HCT116 (cell line): ENCODE measurements at regions not wholly inside any gene's neighbourhood (a gene's known extent, or its start where the extent isn't known, plus 50 kb on each side); places are given as distances from the start of the nearest gene placed in this dataset.

Experiments used
- CTCF ChIP-seq, 3 experiments: fragments of 200-600 bp in 1 of 3; sonication (generic) in 1 of 3; IDR thresholded peaks in 2 of 3; conservative IDR thresholded peaks in 1 of 3; 2 replicates each; pipeline ENCODE4 v1.5.1; 2012 to 2017; ENCODE audit warnings: low read depth in 2 of 3, low read length in 2 of 3, antibody characterized with exemption in 1 of 3, borderline replicate concordance in 1 of 3, control low read depth in 1 of 3, mild to moderate bottlenecking in 1 of 3, mixed read lengths in 1 of 3, mixed run types in 1 of 3, moderate library complexity in 1 of 3; ENCODE audit not compliant: insufficient read depth in 1 of 3
- ELF1 ChIP-seq: IDR thresholded peaks from 2 replicates; pipeline ENCODE4 v1.6.1; 2012; ENCODE audit warnings: low read depth, borderline replicate concordance
- EZH2 ChIP-seq: fragments of 200-600 bp; sonication (generic); IDR thresholded peaks from 2 replicates; pipeline ENCODE4 v1.6.1; 2017; ENCODE audit warnings: antibody characterized with exemption, mixed run types
- EZH2phosphoT487 ChIP-seq: fragments of 200-600 bp; IDR thresholded peaks from 2 replicates; pipeline ENCODE4 v1.6.1; 2018; ENCODE audit warnings: antibody characterized with exemption, borderline replicate concordance
- POLR2A ChIP-seq: IDR thresholded peaks from 2 replicates; pipeline ENCODE4 v1.7.0; 2011; ENCODE audit warnings: borderline replicate concordance; ENCODE audit not compliant: insufficient read depth, insufficient read length; ENCODE audit errors: extremely low read depth
- POLR2AphosphoS5 ChIP-seq: IDR thresholded peaks from 2 replicates; pipeline ENCODE4 v1.6.1; 2011; ENCODE audit warnings: mild to moderate bottlenecking, low read depth, low read length, moderate library complexity
- REST ChIP-seq: IDR thresholded peaks from 2 replicates; pipeline ENCODE4 v1.6.1; 2012; ENCODE audit warnings: low read depth
- SRF ChIP-seq: IDR thresholded peaks from 2 replicates; pipeline ENCODE4 v1.6.1; 2012; ENCODE audit warnings: low read depth
- TCF7L2 ChIP-seq: IDR thresholded peaks from 2 replicates; pipeline ENCODE4 v1.7.0; 2011; ENCODE audit warnings: borderline replicate concordance, inconsistent platforms; ENCODE audit not compliant: insufficient read depth, insufficient read length; ENCODE audit errors: extremely low read depth
- ZNF274 ChIP-seq: fragments of 200-500 bp; sonication (Bioruptor generic); IDR thresholded peaks from 2 replicates; pipeline ENCODE4 v1.6.1; 2014; ENCODE audit warnings: mild to moderate bottlenecking, low read depth, low read length, inconsistent platforms

DNA sequence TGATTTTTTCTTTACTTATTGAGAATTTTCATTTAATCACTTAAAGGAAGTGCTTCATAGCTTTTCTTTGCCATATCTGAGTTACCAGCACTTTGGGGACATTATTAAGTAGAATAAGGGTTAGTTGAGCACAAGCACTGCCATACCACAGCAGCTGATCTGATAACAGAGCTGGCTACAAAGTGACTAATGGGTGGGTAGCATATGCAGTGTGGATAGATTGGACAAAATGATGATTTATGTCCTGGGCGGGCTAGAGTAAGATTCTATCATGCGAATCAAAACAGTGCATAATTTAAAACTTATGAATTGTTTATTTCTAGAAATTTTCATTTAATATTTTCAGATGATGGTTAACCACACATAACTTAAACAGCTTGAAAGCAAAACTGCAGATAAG is 102.2 kb upstream of the SNX7 start:
- TF ChIP-seq POLR2AphosphoS5 (no peak), EZH2 (no peak), CTCF (IDR thresholded peaks at IDR 0.05 in 2 of 3, conservative IDR thresholded peaks at IDR 0.05 in 1 of 3; ENCODE audit: borderline replicate concordance in 1 of 3, insufficient read depth in 1 of 3, low read depth in 2 of 3, low read length in 2 of 3) (no peak), TCF7L2 (no peak), EZH2phosphoT487 (no peak), SRF (no peak), POLR2A (no peak), ZNF274 (no peak), REST (no peak), ELF1 (no peak)
